Endothelial cell (in vitro differentiated cells): ENCODE measurements at regions not wholly inside any gene's neighbourhood (a gene's known extent, or its start where the extent isn't known, plus 50 kb on each side); places are given as distances from the start of the nearest gene placed in this dataset.
A peak's percentile ranks its signal among the peaks of the same experiment; 100 is the strongest.

ENCODE experiments used
- DNase-seq: peaks from one replicate; pipeline ENCODE4 v3.0.0; 2021; ENCODE audit warnings: low spot score
- H3K27ac Mint-ChIP-seq: one replicate; pipeline ENCODE4 v1.8.0; 2021; ENCODE audit warnings: mixed read lengths, inconsistent platforms; ENCODE audit not compliant: unreplicated experiment
- H3K27me3 Mint-ChIP-seq: one replicate; pipeline ENCODE4 v1.8.0; 2021; ENCODE audit warnings: mild to moderate bottlenecking, moderate library complexity, mixed read lengths, inconsistent platforms; ENCODE audit not compliant: unreplicated experiment
- H3K36me3 Mint-ChIP-seq: one replicate; pipeline ENCODE4 v1.8.0; 2021; ENCODE audit warnings: mild to moderate bottlenecking, low read depth, mixed read lengths, inconsistent platforms; ENCODE audit not compliant: unreplicated experiment
- H3K4me1 Mint-ChIP-seq: one replicate; pipeline ENCODE4 v1.8.0; 2021; ENCODE audit warnings: mild to moderate bottlenecking, mixed read lengths, inconsistent platforms; ENCODE audit not compliant: unreplicated experiment
- H3K4me3 Mint-ChIP-seq: one replicate; pipeline ENCODE4 v1.8.0; 2021; ENCODE audit warnings: mild to moderate bottlenecking, mixed read lengths, inconsistent platforms; ENCODE audit not compliant: unreplicated experiment
- H3K9me3 Mint-ChIP-seq: one replicate; pipeline ENCODE4 v1.8.0; 2021; ENCODE audit warnings: mixed read lengths, inconsistent platforms; ENCODE audit not compliant: unreplicated experiment
- CTCF ChIP-seq: fragments of 200-600 bp; sonication (generic); IDR thresholded peaks from one replicate; pipeline ENCODE4 v1.5.0; 2021; ENCODE audit warnings: antibody characterized with exemption; ENCODE audit not compliant: unreplicated experiment

GRCh38 chr3:18761530-18761929 lies 336.4 kb upstream of the SATB1 start:
- TF ChIP-seq CTCF = no peak
- no peaks in the 10 kb centered on the region for H3K4me1 Mint-ChIP-seq
- DNase-seq = no peak
- no peaks in the 10 kb centered on the region for H3K9me3 Mint-ChIP-seq
- no peaks in the 10 kb centered on the region for H3K36me3 Mint-ChIP-seq
- no peaks in the 10 kb centered on the region for H3K27me3 Mint-ChIP-seq
- H3K27ac Mint-ChIP-seq = no peak overlapping the region
- H3K4me3 Mint-ChIP-seq = no peak overlapping the region

DNA sequence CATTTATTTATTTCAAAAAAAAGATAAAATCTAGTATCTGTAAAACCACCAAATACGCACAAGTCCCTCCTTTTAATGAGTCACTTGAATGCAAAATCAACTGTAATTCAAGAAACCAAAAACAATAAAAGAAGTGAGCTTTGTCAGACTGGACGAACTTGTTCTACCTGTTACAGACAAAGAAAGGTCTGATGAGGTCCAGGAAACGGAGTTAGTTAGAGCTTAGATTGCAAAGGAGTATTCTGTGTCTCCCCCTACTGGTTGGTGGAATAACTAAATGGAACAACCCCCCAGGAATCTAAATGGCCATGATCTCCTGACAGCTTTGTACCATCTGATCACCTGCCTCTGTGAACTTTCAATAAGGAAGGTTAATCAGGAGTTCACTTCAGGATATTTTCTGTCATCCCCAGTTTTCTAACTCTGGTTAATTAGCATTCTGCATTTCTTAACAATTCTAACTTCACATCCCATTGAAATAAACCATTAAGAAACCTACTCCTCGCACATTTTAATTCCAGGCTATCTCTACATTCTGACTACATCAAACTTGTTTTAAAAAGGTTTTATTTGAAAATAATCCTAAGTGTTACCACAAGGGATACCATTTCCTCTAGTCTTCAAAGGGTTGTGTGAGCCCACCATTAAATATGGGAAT lies 333.0 kb upstream of the SATB1 start:
- Mint-ChIP-seq H3K4me1 (no peaks in the 10 kb centered on the region), H3K27me3 (no peaks in the 10 kb centered on the region), H3K9me3 (no peaks in the 10 kb centered on the region), H3K4me3 (no peak overlapping the region), H3K36me3 (no peaks in the 10 kb centered on the region), H3K27ac (no peak overlapping the region)
- peak; percentile 86 for TF ChIP-seq CTCF
- peak; percentile 41 for DNase-seq

- Mint-ChIP-seq H3K4me3 (no peak overlapping the region), H3K27me3 (no peaks in the 10 kb centered on the region), H3K36me3 (no peaks in the 10 kb centered on the region), H3K4me1 (no peaks in the 10 kb centered on the region), H3K9me3 (no peaks in the 10 kb centered on the region), H3K27ac (no peak overlapping the region)
- DNase-seq = no peak
- no peak for TF ChIP-seq CTCF
Observed at GRCh38 chr3:18757476-18757875, 332.3 kb upstream of the SATB1 start.

DNA sequence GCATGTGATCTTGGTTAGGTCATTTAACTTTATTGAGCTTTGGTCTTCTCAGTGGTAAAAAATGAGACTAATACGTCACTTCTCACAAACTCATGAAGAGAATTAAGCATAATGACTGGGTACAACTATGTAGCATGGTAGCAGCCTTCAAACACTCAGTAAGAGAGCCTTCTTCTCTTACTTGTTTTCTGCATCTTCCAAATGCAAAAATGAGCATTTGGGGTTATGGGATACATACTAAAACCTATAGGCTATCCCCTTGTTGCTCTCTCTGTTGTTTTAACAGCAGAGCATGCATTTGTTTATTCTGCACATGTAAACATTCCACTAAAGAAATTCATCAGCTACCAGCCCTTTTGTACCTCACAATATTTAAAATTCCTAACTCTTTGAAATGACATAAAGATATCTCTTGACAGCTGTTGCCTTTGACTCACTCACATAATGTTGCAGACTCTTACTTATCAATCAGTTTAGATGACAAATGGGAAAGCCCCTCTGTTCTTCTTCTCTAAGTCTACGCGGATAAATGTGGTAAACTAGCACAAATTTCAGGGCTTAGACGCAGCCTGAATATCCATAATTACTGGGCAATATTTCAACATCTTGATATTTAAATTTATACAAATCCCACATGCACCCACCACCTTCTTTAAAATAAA lies 327.3 kb upstream of the SATB1 start:
- Mint-ChIP-seq H3K36me3 (no peaks in the 10 kb centered on the region), H3K4me3 (no peak overlapping the region), H3K27ac (no peak overlapping the region), H3K4me1 (peaks cover 2% of the 10 kb centered on the region), H3K27me3 (no peaks in the 10 kb centered on the region), H3K9me3 (no peaks in the 10 kb centered on the region)
- DNase-seq = no peak
- TF ChIP-seq CTCF = no peak

GRCh38 chr3:18751514-18751913 lies 326.4 kb upstream of the SATB1 start:
- Mint-ChIP-seq H3K9me3 (no peaks in the 10 kb centered on the region), H3K36me3 (no peaks in the 10 kb centered on the region), H3K27ac (no peak overlapping the region), H3K4me3 (no peak overlapping the region), H3K4me1 (peaks cover 2% of the 10 kb centered on the region), H3K27me3 (no peaks in the 10 kb centered on the region)
- DNase-seq = no peak
- TF ChIP-seq CTCF = no peak
